ENCODE measurements at regions not wholly inside any gene's neighbourhood (a gene's known extent, or its start where the extent isn't known, plus 50 kb on each side); places are given as distances from the start of the nearest gene placed in this dataset.

GRCh38 chr1:163504331-163504978, 182.7 kb downstream of the NUF2 start:
- intact Hi-C loops (cut with DNase I) = no loop called here
- Histone ChIP-seq H3K4me3 (no peak overlapping the region), H3K36me3 (no peaks in the 10 kb centered on the region), H3K9me3 (no peaks in the 10 kb centered on the region), H3K27ac (no peak overlapping the region), H3K27me3 (no peaks in the 10 kb centered on the region), H3K4me1 (no peaks in the 10 kb centered on the region)
- TF ChIP-seq POLR2A (IDR thresholded peaks at IDR 0.05) (no peak), CTCF (IDR thresholded peaks at IDR 0.05) (no peak)
- ATAC-seq (no peak), DNase-seq (no peak)
- WGBS (ENCODE audit: insufficient coverage, low coverage, low lambda C conversion rate, missing lambda C conversion rate) = 72% methylated on average over 10 of the region's 10 CpGs

GRCh38 chr1:163509114-163509513, 187.4 kb downstream of the NUF2 start:
- Histone ChIP-seq H3K4me1 (no peaks in the 10 kb centered on the region), H3K4me3 (no peak overlapping the region), H3K36me3 (no peaks in the 10 kb centered on the region), H3K27ac (no peak overlapping the region), H3K9me3 (no peaks in the 10 kb centered on the region), H3K27me3 (no peaks in the 10 kb centered on the region)
- no peak for ATAC-seq
- 35% methylated on average over 2 of the region's 2 CpGs for WGBS (ENCODE audit: insufficient coverage, low coverage, low lambda C conversion rate, missing lambda C conversion rate)
- intact Hi-C loops (cut with DNase I) = no loop called here
- DNase-seq = no peak
- TF ChIP-seq POLR2A (IDR thresholded peaks at IDR 0.05) (no peak), CTCF (IDR thresholded peaks at IDR 0.05) (no peak)

DNA sequence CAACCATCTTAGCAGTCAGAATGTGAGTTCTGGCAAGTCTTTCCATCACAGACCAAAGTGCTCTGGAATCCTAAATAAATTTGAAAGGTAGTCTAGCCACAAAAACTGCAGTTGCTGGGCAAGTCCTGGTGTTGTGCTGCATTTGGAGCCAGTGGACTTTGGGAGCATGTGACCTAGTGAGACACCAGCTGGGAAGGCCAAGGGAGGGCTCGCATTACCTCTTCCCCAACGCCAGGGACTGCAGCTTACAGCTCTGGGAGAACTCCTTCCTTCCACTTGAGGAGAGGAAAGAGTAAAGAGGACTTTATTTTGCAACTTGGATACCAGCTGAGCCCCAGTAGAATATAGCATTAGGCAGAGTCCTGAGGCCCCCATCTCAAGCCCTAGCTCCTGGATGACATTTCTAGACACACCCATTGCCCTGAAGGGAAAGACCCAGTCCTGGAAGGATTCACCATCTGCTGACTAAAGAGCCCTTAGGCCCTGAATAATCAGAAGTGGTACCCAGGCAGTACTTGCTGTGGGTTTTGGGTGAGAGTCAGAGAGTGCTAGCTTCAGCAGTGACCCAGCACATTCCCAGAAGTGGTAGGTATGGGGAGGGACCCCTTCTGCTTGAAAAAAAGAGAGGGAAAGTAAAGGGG, 190.7 kb downstream of the NUF2 start:
- Histone ChIP-seq H3K9me3 (no peaks in the 10 kb centered on the region), H3K27ac (no peak overlapping the region), H3K36me3 (no peaks in the 10 kb centered on the region), H3K4me1 (no peaks in the 10 kb centered on the region), H3K27me3 (no peaks in the 10 kb centered on the region), H3K4me3 (no peak overlapping the region)
- no peak for ATAC-seq
- DNase-seq = no peak
- TF ChIP-seq POLR2A (IDR thresholded peaks at IDR 0.05) = no peak
- TF ChIP-seq CTCF (IDR thresholded peaks at IDR 0.05) = no peak
- intact Hi-C loops (cut with DNase I) = no loop called here
- no CpG with 5 or more reads among the region's 2 CpGs for WGBS (ENCODE audit: insufficient coverage, low coverage, low lambda C conversion rate, missing lambda C conversion rate)

DNA sequence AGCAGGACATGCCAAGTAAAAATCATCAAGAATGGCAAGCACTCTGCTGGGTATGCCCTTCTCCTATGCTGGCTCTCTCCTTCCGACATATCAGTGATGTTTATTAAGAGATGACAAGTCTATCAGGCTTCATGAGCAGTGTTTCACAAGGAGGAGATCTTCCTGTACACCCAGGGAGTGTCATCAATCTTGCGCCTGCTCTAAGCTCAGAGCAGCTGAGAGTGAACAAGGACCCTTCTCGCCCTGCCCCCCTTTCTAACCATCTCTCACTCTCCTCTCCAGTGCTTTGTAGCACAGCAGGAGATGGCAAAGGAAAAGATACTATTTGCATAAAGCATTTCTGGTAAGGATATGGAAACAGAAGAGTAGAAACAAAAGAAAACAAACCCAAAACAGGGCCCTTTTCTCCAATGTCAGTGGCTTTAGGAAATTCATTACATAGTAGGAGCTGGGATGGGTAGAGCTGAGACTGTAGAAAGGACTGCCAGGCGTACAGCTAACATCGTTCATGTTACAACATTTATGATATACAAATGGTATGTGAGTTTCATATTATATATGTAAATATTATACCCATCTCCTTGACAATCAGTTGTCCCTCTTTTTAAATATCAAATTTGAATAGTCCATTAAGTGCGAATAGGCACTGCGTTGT, 201.7 kb downstream of the NUF2 start:
- intact Hi-C loops (cut with DNase I) = no loop called here
- no peaks in the 10 kb centered on the region for H3K27me3 ChIP-seq
- H3K4me1 ChIP-seq = no peaks in the 10 kb centered on the region
- TF ChIP-seq POLR2A (IDR thresholded peaks at IDR 0.05) = no peak
- no peak for TF ChIP-seq CTCF (IDR thresholded peaks at IDR 0.05)
- H3K4me3 ChIP-seq = no peak overlapping the region
- 69% methylated on average over 6 of the region's 7 CpGs for WGBS (ENCODE audit: insufficient coverage, low coverage, low lambda C conversion rate, missing lambda C conversion rate)
- no peak for DNase-seq
- no peaks in the 10 kb centered on the region for H3K9me3 ChIP-seq
- no peak for ATAC-seq
- H3K36me3 ChIP-seq = no peaks in the 10 kb centered on the region
- no peak overlapping the region for H3K27ac ChIP-seq

All from right lobe of liver (tissue), 6 donors.